Stimulated activated CD4-positive, alpha-beta T cell treated with anti-CD3 and anti-CD28 coated beads, Interleukin-2, amount 100 ng/mL, for 4 hours (primary cell): ENCODE measurements at regions not wholly inside any gene's neighbourhood (a gene's known extent, or its start where the extent isn't known, plus 50 kb on each side); places are given as distances from the start of the nearest gene placed in this dataset.
"Not testable (repeated sequence)": the region's sequence is repeated elsewhere in the genome, so short reads cannot be mapped to it uniquely, and the experiment has no call there.

Source experiments
- DNase-seq: peaks from one replicate; pipeline ENCODE4 v3.0.0-alpha.2; 2020; ENCODE audit warnings: low read depth

- no peak for DNase-seq
Observed at GRCh38 chr3:18124501-18124900, 300.6 kb downstream of the SATB1 start.

- DNase-seq, result no peak
Observed at GRCh38 chr3:18122264-18122663, 302.9 kb downstream of the SATB1 start.

- DNase-seq, result no peak
Observed at GRCh38 chr3:18121020-18121419, 304.1 kb downstream of the SATB1 start.

- DNase-seq, result no peak
Observed at GRCh38 chr3:18119866-18120265, 305.3 kb downstream of the SATB1 start.

GRCh38 chr3:18114894-18115293, 310.2 kb downstream of the SATB1 start:
- DNase-seq, result no peak

GRCh38 chr3:18113417-18113816, 311.7 kb downstream of the SATB1 start:
- no peak for DNase-seq

- DNase-seq, result no peak
Observed at GRCh38 chr3:18112674-18113375, 312.3 kb downstream of the SATB1 start.

- DNase-seq, result no peak
Observed at GRCh38 chr3:18111796-18112232, 313.3 kb downstream of the SATB1 start.

GRCh38 chr3:18103591-18103990, 321.5 kb downstream of the SATB1 start:
- DNase-seq, result no peak

GRCh38 chr3:18100121-18100520, 325.0 kb downstream of the SATB1 start:
- DNase-seq, result no peak

- DNase-seq, result no peak
Observed at GRCh38 chr3:18099611-18100010, 325.5 kb downstream of the SATB1 start.

GRCh38 chr3:18098960-18099587, 326.1 kb downstream of the SATB1 start:
- no peak for DNase-seq

GRCh38 chr3:18097989-18098388, 327.1 kb downstream of the SATB1 start:
- no peak for DNase-seq

- no peak for DNase-seq
Observed at GRCh38 chr3:18097473-18097872, 327.7 kb downstream of the SATB1 start.

GRCh38 chr3:18092726-18093125, 332.4 kb downstream of the SATB1 start:
- no peak for DNase-seq

GRCh38 chr3:18090377-18090776, 334.8 kb downstream of the SATB1 start:
- no peak for DNase-seq

GRCh38 chr3:18087988-18088387, 337.2 kb downstream of the SATB1 start:
- DNase-seq, result no peak

GRCh38 chr3:18086760-18087159, 338.4 kb downstream of the SATB1 start:
- no peak for DNase-seq

- no peak for DNase-seq
Observed at GRCh38 chr3:18086078-18086477, 339.1 kb downstream of the SATB1 start.

- DNase-seq, result no peak
Observed at GRCh38 chr3:18085429-18085828, 339.7 kb downstream of the SATB1 start.

- not testable (repeated sequence) for DNase-seq
Observed at GRCh38 chr3:18083273-18083590, 340.8 kb upstream of the TBC1D5 start.

GRCh38 chr3:18082551-18083272, 340.3 kb upstream of the TBC1D5 start:
- no peak for DNase-seq

- no peak for DNase-seq
Observed at GRCh38 chr3:18080198-18080689, 337.8 kb upstream of the TBC1D5 start.
